GM12892 (cell line): ENCODE measurements at regions not wholly inside any gene's neighbourhood (a gene's known extent, or its start where the extent isn't known, plus 50 kb on each side); places are given as distances from the start of the nearest gene placed in this dataset.

Source experiments
- POLR2A ChIP-seq: IDR thresholded peaks from 2 replicates; pipeline ENCODE4 v1.6.1; 2011; ENCODE audit warnings: low read depth, low read length, control low read depth
- POLR2AphosphoS5 ChIP-seq: IDR thresholded peaks from 2 replicates; pipeline ENCODE4 v1.6.1; 2011; ENCODE audit warnings: low read depth, low read length, control low read depth

- TF ChIP-seq POLR2A (no peak), POLR2AphosphoS5 (no peak)
These were observed 434.6 kb upstream of the DSEL start for GRCh38 chr18:67951137-67951536.
